ENCODE measurements at regions not wholly inside any gene's neighbourhood (a gene's known extent, or its start where the extent isn't known, plus 50 kb on each side); places are given as distances from the start of the nearest gene placed in this dataset.

- TF ChIP-seq EP300 (IDR thresholded peaks at IDR 0.05; ENCODE audit: borderline replicate concordance) (no peak), CREB1 (IDR thresholded peaks at IDR 0.05; ENCODE audit: low read depth) (no peak)
Observed at GRCh38 chr7:9204571-9204970, 771.2 kb downstream of the NXPH1 start.

Measured in Ishikawa (cell line).